ENCODE measurements at regions not wholly inside any gene's neighbourhood (a gene's known extent, or its start where the extent isn't known, plus 50 kb on each side); places are given as distances from the start of the nearest gene placed in this dataset.

- TF ChIP-seq POLR2A (IDR thresholded peaks at IDR 0.05) = no peak
- TF ChIP-seq, protein P1, sequence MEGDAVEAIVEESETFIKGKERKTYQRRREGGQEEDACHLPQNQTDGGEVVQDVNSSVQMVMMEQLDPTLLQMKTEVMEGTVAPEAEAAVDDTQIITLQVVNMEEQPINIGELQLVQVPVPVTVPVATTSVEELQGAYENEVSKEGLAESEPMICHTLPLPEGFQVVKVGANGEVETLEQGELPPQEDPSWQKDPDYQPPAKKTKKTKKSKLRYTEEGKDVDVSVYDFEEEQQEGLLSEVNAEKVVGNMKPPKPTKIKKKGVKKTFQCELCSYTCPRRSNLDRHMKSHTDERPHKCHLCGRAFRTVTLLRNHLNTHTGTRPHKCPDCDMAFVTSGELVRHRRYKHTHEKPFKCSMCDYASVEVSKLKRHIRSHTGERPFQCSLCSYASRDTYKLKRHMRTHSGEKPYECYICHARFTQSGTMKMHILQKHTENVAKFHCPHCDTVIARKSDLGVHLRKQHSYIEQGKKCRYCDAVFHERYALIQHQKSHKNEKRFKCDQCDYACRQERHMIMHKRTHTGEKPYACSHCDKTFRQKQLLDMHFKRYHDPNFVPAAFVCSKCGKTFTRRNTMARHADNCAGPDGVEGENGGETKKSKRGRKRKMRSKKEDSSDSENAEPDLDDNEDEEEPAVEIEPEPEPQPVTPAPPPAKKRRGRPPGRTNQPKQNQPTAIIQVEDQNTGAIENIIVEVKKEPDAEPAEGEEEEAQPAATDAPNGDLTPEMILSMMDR (IDR thresholded peaks at IDR 0.05 in 4 of 5, conservative IDR thresholded peaks at IDR 0.05 in 1 of 5) = no peak
These were observed 401.8 kb upstream of the TMPO start for GRCh38 chr12:98113548-98113947.
